ENCODE measurements at regions not wholly inside any gene's neighbourhood (a gene's known extent, or its start where the extent isn't known, plus 50 kb on each side); places are given as distances from the start of the nearest gene placed in this dataset.

GRCh38 chr2:12041236-12041635 lies 294.8 kb downstream of the LPIN1 start:
- TF ChIP-seq CTCF (IDR thresholded peaks at IDR 0.05) (no peak), EZH2 (IDR thresholded peaks at IDR 0.05; ENCODE audit: borderline replicate concordance, insufficient read depth, low read depth, low read length, poor library complexity, severe bottlenecking) (no peak)

All from B cell (primary cell).